ENCODE measurements at regions not wholly inside any gene's neighbourhood (a gene's known extent, or its start where the extent isn't known, plus 50 kb on each side); places are given as distances from the start of the nearest gene placed in this dataset.
"Not testable (repeated sequence)": the region's sequence is repeated elsewhere in the genome, so short reads cannot be mapped to it uniquely, and the experiment has no call there.

DNA sequence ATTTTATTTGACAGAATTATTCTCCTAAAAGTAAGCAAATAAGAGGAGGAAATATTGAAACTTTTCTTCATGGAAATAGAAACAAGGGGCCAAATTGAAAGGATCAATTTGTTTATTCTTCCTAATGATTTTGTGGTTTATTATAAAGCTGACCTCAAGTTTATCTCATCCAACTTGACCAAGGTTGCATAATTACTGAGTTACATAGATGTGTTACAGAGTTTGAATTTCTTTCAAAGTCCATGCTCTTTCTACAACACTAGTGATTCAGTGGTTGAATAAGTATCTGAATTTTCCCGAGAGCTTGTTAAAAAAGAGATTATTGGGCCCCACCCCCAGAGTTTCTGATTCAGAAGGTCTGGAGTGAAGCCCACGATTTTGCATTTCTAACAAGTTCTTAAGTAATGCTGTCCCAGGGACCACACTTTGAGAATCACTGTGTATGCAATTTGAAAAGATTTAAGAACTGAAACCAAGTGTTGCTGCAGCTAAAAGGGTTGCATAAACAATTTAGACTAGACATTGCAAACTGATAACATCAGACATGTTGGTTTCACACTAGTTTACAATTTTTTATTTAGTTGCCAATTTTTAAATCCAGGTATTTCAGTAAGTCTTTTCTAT, 485.7 kb upstream of the ANO5 start:
- intact Hi-C loops (cut with DNase I), result no loop called here
- no peak for DNase-seq

DNA sequence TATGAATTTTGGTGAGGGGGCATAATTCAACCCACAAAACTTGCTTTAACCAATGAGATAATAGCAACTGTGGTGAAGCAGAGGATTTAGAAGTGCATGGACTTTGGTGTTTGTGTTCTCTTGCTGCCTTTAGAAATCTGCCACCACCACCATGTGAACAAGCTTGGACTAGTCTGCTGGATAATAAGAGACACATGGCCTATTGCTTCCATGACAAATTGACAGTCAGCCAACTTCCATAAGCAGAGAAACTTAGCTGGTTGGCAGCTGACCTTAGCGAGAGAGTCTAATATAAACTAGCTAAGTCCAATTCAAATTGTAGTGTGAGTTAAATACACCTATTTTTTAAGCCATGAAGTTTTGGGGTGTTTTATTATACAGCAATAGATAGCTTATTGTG, 482.1 kb upstream of the ANO5 start:
- intact Hi-C loops (cut with DNase I), result no loop called here

More for the DNA sequence above, 485.7 kb upstream of the ANO5 start:
- no peak for ATAC-seq

GRCh38 chr11:21711341-21711740, 481.5 kb upstream of the ANO5 start:
- intact Hi-C loops (cut with DNase I), result no loop called here
- DNase-seq (no peak), ATAC-seq (no peak)

More for the DNA sequence above, 482.1 kb upstream of the ANO5 start:
- no peak for DNase-seq
- no peak for ATAC-seq

DNA sequence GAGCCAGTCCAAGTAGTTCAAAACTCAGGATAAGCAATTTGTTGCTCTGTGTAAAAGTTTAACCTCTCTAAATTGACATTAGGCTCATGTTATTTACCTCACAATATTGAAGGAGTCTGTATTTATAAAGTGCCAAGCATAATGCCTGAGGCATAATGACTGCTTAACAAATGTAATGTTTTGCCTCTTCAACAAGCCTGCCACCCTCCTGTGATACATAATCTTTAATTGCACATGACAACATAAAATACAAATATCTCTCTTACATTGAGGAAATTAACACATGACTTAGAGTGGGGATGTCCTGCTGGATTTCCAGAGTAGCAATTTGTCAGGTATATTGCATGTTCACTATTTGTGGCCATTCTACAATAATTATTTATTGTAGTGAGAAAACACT, 469.2 kb upstream of the ANO5 start:
- intact Hi-C loops (cut with DNase I), result no loop called here
- DNase-seq (no peak), ATAC-seq (no peak)

DNA sequence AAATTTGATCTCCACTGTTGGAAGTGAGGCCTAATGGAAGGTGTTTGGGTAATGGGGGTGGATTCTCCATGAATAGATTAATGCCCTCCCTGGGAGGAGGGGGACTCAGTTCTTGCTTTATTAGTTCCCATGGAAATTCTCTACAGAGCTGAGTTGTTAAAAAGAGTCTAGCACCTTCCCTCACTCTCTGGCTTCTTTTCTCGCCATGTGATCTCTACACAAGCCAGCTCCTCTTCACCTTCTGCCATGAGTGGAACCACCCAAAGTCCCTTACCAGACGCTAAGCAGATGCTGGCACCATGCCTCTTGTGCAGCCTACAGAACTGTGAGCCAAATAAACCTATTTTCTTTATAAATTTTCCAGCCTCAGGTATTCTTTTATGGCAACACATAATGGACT, 465.8 kb upstream of the ANO5 start:
- DNase-seq (no peak), ATAC-seq (no peak)
- intact Hi-C loops (cut with DNase I), result no loop called here

- intact Hi-C loops (cut with DNase I), result no loop called here
- no peak for ATAC-seq
- DNase-seq, result no peak
Observed at GRCh38 chr11:21736404-21736803, 456.5 kb upstream of the ANO5 start.

- intact Hi-C loops (cut with DNase I); DNase-seq; ATAC-seq: not testable (repeated sequence)
Observed at GRCh38 chr11:21752475-21753243, 440.2 kb upstream of the ANO5 start.

DNA sequence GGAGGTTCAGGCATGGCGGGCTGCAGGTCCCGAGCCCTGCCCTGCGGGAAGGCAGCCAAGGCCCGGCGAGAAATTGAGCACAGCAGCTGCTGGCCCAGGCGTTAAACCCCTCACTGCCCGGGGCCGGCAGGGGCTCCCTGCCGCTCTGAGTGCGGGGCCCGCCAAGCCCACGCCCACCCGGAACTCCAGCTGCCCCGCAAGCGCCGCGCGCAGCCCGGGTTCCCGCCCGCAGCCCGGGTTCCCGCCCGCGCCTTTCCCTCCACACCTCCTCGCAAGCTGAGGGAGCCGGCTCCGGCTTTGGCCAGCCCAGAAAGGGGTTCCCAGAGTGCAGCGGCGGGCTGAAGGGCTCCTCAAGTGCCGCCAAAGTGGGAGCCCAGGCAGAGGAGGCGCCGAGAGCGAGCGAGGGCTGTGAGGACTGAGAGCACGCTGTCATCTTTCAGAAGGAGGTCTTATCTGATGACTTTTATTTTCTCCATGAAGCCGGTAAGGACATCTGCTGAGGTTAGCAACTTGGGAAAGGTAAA, 439.6 kb upstream of the ANO5 start:
- intact Hi-C loops (cut with DNase I); ATAC-seq; DNase-seq: not testable (repeated sequence)

GRCh38 chr11:21761000-21761399, 431.9 kb upstream of the ANO5 start:
- ATAC-seq, result no peak
- DNase-seq, result no peak
- intact Hi-C loops (cut with DNase I), result no loop called here

DNA sequence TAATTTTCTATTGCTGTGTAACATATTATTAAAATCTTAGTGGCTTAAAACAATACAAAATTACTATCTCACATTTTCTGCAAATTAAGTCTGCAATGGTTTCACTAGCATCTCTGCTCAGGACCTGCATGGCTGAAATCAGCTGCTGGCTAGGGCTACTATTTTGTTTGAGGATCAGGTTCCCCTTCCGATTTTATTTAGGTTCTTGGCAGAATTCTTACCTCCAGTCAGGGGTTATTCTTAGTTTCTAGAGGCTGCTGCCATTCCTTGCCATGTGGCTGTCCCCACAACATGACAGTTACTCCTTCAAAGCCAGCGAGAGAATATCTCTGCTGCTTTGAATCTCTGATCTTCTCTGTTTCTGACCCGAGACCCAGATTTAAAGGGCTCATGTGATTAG, 424.5 kb upstream of the ANO5 start:
- intact Hi-C loops (cut with DNase I), result no loop called here
- ATAC-seq (no peak), DNase-seq (no peak)

DNA sequence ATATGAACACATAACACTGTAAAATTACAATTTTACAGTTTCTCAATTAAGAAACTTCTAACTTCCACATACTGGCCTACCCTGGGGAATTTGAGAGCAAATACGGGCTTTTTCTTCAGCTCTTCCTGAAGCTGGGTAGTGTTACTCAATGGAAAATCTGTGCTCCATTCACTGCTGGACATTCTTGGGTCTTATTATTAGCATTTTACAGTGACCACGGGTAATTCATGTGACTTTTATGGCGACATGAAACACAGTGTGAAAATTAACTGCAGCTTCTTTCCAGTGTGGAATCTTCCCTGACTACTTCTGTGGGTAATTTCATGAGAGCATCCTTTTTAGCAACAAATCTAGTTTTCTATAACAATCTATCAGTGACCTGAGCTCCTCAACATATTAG, 423.7 kb upstream of the ANO5 start:
- intact Hi-C loops (cut with DNase I), result no loop called here
- DNase-seq, result no peak
- no peak for ATAC-seq

DNA sequence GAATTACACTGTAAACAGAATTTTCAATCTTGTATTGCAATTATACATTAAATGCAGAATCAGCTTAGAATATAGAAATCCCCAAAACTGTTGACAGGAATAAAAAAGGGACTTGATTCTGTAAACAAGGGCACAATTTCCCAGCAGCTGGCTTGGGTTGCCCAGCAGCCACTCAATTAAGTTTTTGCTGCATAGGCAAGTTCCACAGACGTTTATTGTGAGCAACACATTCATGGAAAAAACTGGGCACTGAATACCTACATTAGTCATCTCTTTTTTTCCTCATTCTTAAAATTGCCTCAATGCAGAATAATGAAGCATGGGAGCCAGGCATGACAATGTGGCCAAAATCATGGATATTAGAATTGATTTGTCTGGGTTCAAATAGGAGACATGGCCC, 421.8 kb upstream of the ANO5 start:
- no peak for ATAC-seq
- intact Hi-C loops (cut with DNase I), result no loop called here
- no peak for DNase-seq

DNA sequence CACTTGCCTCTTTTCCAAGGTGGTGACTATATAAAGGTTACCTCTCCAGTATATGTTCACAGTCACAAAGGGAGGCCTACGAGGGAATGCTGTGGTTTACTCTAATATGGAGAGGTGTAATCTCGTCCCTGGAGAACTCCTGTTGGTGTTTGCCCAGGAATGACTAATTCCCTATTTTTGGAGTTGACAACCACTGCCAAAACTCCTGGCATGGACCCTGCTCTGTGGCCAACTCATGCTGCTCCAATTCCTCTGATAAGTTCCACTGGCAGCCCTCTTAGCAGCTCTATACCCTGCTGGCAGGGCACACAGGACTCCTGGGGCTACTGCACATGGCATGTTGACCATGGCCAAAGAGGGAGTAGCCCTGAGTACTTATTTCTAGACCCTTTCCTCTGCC, 418.7 kb upstream of the ANO5 start:
- peak; percentile 19 for DNase-seq
- intact Hi-C loops (cut with DNase I), result no loop called here

DNA sequence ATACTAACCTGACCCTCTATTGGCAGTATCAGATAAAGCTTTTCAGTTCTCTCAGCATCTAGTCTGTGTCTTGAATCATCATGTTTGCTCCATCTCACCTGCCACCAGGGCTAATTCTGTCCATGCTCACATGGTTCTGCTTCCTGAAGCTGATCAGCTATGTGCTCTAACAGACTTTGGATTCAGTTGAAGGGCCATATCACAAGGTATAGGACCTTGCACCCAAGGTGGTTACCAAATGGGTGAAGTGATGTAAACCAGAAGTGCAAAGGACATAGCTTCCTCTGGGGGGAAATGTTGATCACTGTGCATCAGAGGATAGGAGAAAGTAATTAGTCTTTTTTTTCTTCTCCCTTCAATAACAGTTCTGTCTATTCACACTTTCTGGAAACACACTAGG, 417.0 kb upstream of the ANO5 start:
- DNase-seq (no peak), ATAC-seq (no peak)
- intact Hi-C loops (cut with DNase I), result no loop called here

More for the DNA sequence above, 418.7 kb upstream of the ANO5 start:
- peak; percentile 62 to 80 for ATAC-seq

DNA sequence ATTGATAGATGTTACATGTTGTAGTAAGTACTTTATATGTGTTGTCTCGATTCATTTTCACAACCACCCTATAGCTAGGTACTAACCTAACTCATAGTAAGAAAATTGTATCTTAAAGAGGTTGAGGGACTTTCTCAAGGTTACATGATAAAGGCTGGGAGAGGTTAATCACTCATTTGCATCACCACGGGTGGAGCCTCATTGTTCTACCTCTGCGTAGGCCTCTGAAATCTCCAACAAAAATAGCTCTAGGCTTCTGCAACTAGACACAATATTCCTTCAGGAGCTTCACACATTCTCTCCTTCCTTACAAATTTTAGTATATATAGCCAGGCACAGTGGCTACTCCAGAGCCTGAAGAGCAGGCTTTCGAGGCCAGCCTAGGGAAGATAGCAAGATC, 408.9 kb upstream of the ANO5 start:
- no peak for DNase-seq
- intact Hi-C loops (cut with DNase I), result no loop called here
- no peak for ATAC-seq

GRCh38 chr11:21785351-21785750, 407.5 kb upstream of the ANO5 start:
- intact Hi-C loops (cut with DNase I), result no loop called here
- DNase-seq (no peak), ATAC-seq (no peak)

DNA sequence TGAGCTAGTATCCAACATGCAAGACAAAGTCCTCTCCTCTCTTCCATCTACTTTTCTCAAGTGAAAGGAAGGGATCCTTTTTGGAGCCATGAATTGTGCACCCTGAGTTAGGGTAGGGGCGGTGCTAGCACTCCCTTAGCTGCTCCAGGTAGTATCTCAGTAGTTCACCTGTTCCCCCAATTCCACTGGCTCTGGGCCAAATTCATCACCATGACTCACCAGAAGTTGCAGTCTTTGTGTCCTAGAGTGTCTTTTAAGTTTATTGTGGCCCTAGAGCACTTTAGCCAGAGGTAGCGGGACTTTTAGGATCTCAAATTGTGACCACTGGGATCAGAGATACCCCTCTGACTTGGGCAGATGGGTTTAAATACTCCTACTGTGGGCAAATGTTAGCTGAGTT, 398.6 kb upstream of the ANO5 start:
- intact Hi-C loops (cut with DNase I), result no loop called here

GRCh38 chr11:21798216-21798615, 394.7 kb upstream of the ANO5 start:
- no peak for DNase-seq
- intact Hi-C loops (cut with DNase I), result no loop called here
- ATAC-seq, result no peak

More for the DNA sequence above, 398.6 kb upstream of the ANO5 start:
- DNase-seq (no peak), ATAC-seq (no peak)

GRCh38 chr11:21804523-21804922, 388.4 kb upstream of the ANO5 start:
- ATAC-seq; DNase-seq; intact Hi-C loops (cut with DNase I): not testable (repeated sequence)

DNA sequence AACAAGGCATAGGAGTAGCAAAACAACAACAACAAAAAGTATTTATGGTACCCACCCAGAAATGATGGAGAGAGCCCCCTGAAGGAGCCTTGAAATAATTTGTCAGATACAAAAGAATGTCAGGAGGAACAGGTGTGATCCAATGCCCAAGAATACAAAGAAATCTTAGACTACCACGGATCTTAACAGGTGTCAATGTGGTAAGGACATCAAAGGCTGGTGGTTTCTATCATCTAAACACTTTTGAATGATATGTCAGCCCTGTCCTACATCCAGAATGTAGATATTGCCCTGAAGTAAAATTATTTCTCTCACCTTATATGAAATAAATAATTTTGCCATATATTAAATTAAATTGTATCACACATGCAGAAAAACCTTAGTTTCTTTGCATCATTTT, 386.4 kb upstream of the ANO5 start:
- ATAC-seq (no peak), DNase-seq (no peak)
- intact Hi-C loops (cut with DNase I), result no loop called here

- no peak for DNase-seq
- ATAC-seq, result no peak
- intact Hi-C loops (cut with DNase I), result no loop called here
Observed at GRCh38 chr11:21806947-21807346, 385.9 kb upstream of the ANO5 start.
